GM19452 (cell line): ENCODE measurements at regions not wholly inside any gene's neighbourhood (a gene's known extent, or its start where the extent isn't known, plus 50 kb on each side); places are given as distances from the start of the nearest gene placed in this dataset.

Experiments
- ATAC-seq: cut with Tn5 transposase; IDR thresholded peaks from one replicate; pipeline ENCODE4 v1.9.1; 2021; ENCODE audit not compliant: unreplicated experiment

DNA sequence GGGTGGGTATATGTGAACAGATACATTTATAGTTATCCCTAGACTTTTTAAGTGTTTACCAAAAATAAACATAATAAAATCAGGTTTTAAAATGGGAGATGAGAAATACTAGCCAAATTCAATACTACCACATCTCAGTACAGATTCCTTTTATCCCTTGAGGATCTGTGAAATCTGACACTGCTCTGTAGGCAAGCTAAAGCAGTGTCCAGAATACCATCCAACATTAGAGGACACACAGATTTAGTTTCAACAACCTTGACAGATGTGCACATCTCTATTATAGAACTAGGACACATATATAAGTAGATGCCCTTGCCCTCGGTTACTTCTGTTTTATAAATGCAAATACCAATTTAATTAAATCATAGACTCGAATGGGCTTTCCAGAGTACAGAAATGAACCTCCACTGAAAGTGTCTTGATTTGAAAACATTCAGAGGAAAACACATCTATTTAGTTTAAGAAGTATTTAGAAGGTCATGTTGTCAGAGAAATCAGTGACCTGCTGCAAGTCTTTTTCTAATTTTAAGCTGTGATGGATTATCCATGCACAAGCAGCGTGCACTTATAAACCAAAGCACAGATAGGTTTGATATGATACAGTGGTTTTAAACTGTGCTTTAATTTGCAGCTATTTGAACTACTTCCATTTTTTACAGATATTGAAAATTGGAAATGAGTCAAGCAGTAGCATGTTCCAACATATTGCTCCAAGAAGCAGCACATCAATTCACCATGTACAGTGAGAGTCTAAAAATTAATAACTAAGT is 156.3 kb upstream of the EPHA7 start:
- ATAC-seq, result no peak

DNA sequence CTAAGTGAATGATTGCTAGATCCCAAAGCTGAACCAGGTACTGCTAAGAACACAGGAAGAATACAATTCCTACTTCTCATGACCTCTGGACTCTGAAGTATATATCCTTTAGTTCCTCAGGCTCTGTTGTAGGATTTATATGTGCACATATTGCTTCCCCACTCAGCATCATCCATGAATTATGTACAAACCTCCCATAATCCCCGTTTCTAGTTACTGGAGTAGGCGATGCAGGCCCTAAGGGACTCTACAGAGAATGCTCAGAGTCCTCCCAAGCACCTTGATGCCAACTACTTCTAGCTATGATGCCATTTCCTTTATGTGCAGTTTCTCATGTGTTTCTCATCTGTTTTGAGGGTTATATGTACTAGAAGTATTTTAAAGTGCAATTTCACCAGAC is 154.9 kb upstream of the EPHA7 start:
- ATAC-seq, result no peak

- ATAC-seq, result no peak
Measured at GRCh38 chr6:93571346-93571745, 152.0 kb upstream of the EPHA7 start.

DNA sequence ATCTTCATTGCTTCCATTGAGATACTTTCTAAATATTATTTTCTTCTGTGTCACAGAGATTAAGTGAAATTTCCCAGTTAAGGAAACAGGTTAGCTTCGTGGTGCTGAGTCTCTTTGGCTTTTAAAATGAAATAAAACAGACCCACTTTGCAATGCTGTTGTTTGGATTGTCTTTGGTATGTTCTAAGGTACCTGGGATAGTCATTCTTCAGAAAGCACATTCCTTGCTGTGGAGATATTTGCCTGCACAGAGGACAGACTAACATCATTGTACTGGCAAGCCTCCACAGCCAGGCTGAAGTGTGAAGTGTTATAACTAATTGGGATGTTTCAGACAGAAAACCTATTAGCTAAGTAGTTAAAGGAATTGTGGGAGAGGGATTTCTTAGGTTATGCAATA is 148.8 kb upstream of the EPHA7 start:
- ATAC-seq, result no peak

- ATAC-seq, result no peak
Measured at GRCh38 chr6:93567164-93567563, 147.8 kb upstream of the EPHA7 start.

- no peak for ATAC-seq
Measured at GRCh38 chr6:93566285-93566684, 146.9 kb upstream of the EPHA7 start.

GRCh38 chr6:93562582-93562981 is 143.2 kb upstream of the EPHA7 start:
- no peak for ATAC-seq

DNA sequence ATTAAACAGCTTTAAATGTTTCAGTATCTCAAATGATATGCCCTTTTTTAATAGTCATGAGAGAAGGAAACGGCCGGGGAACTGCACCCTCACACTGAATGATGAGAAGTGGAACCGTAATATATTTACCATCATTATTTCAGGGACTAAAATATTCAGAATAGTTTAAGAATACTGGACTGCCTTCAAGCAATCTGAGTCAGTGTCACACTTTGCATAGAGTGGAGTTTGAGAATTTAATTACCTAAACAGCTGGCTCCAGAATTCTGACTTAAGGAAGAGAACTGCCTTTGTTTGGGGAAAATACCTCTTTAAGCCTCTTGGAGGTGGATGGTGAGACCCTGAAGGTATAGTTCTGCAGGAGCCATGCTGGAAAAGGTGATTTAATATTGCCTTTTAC is 135.9 kb upstream of the EPHA7 start:
- ATAC-seq, result no peak

DNA sequence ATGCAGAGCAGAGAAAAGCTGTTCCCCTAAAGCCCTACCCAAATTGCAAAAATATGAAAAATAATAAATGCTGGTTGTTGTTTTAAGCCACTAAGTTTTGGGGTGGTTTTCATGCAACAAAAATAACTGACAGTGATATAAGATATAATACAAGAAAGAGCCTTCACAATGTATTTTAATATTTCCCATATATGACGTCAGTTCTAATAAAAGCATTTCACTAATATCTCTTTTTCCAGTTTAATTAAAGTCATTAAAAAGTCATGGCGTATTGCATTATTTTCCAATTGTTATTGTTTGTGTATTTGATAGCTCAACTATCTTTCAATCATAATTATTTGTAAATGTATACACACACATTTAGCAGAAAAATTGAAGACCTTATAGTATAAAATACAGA is 134.7 kb upstream of the EPHA7 start:
- no peak for ATAC-seq

GRCh38 chr6:93550551-93551276 is 131.4 kb upstream of the EPHA7 start:
- no peak for ATAC-seq

- ATAC-seq, result no peak
Measured at GRCh38 chr6:93549868-93550267, 130.5 kb upstream of the EPHA7 start.

DNA sequence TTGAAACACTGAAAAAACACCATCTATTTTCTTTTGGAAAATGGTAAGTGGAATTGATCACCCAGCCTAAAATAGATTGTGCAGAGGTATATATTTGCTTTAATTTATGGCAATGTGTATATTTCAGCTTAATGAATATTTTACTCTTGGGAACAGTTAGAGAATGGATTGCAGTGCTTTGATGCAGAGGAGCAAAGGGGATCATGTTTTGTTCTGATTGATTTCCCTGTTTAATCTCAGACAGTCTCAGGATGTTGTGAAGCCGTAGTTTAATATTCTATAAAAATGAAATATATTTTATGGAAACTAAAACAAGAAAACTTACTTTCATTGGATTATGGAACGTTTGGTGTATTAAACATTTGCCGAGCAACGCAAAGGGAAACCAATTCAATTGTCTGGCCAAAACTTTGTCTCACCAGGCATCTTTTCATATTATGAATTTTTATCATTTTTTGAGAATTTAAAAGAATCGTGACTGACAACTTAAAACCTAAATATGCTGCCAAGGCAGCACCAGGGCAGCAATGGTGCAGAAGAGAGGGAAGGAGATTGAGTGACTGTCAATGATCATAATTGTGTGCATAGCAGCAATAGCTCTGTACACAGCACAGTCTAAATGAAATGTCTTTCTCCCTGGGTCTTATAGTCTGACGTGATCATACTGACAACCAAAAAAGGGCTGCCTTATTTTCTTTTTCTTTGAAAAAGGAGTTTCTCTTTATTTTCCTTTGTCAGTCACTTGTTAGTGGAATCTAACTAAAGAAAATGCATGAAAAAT is 105.5 kb upstream of the EPHA7 start:
- ATAC-seq, result no peak

DNA sequence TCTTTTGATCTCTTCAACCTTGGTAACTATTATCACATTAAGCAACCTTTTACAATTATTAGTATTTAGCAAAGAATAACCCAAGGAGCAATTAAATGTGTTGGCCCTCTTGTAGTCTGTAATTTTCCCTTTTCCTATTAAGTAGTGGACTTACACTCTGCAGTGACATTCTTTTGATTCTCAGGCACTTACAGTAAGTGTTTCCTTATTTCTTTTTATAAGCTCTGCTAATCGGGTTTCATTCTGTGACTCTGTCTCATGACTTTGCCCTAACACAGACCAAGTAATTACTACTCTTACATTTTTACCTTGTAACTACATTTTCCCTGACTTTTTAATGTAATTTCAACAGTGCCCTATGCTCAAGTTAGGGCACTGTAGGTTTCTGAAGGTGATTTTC is 104.0 kb upstream of the EPHA7 start:
- ATAC-seq, result no peak

DNA sequence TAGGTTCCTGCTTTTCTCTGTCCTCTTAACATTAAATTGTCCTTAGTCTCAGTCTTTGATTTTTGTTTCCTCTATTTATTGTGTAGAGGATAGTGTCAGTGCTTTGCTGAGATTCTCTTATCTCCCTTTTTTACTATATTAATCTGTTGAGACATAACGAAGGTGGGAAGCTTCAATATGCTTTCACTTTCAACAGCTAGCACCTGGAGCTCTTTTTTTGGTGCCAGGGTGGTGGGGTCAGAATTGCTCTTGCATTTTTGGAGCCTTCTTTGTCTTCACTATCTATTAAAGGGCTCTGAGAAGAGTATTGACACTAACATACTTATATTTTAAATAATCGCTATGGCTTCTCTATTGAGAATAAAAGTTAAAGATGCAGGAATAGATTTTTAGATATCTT is 97.1 kb upstream of the EPHA7 start:
- ATAC-seq, result no peak

GRCh38 chr6:93515736-93516135 is 96.4 kb upstream of the EPHA7 start:
- no peak for ATAC-seq

DNA sequence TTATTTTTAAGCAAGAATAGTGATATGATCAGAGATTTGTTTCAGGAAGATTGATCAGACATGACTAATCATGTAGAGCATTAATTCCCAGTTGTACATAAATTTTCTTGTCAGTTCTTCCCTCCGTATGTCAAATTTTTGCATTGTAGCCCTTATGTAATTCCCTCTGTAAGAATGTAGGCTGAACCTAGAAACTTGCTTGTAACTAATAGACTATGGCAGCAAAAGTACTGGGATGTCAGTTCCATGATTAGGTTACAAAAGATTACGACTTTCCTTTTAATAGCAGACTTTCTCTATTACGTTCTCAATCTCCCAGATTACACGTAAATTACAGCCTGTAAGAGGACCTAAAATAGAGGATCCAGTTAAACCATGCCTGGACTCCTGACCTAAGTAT is 79.4 kb upstream of the EPHA7 start:
- ATAC-seq, result no peak

DNA sequence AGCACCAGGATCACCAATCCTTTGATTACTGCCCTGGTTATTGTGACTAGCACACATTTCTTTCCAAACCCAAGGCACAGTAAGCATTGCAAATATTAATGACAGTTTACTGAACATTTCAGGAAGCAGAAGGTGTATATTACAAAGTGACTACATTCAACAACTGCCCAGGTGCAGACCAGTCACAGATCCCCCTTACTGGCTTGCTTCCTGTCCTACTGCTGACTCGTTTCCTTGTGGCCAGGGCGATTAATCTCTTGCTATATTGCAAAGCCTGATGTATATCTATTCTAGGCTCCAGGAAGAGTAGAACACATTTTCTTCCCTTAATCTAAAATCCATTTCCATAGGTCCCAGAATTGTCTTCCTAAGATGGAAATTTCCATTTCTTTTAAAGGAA is 77.2 kb upstream of the EPHA7 start:
- ATAC-seq, result no peak

- ATAC-seq, result no peak
Measured at GRCh38 chr6:93494057-93494456, 74.7 kb upstream of the EPHA7 start.

GRCh38 chr6:93474733-93475179 is 55.4 kb upstream of the EPHA7 start:
- ATAC-seq, result no peak

DNA sequence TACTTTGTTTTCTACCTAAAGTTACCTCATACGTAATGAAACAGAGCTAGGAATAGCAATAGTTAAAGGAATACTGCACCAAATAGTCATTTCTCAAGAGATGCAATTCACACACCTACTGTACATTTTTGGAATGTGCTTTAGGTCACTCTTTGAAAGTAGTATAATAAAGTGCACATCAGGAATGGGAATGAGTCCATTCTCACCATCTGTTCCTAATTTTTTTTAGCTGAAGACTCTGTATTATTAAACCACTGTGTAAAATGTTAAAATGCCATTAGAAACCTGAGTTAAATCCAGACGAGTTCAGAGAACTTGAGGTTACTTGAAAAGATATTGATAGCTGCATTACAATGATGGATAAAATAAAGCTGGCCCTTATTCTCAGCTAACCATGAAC is 51.9 kb upstream of the EPHA7 start:
- ATAC-seq, result no peak
